Brain microvascular endothelial cell (primary cell): ENCODE measurements at regions not wholly inside any gene's neighbourhood (a gene's known extent, or its start where the extent isn't known, plus 50 kb on each side); places are given as distances from the start of the nearest gene placed in this dataset.

Experiments
- DNase-seq: peaks from one replicate; pipeline ENCODE4 v3.0.0-alpha.2; 2020
- H3K27ac ChIP-seq: fragments of 250-450 bp; sonication (Bioruptor Pico); 2 replicates; pipeline ENCODE4 v1.5.1; 2020; ENCODE audit warnings: mild to moderate bottlenecking, moderate library complexity
- H3K27me3 ChIP-seq: fragments of 250-450 bp; sonication (Bioruptor Pico); replicated peaks from 2 replicates; pipeline ENCODE4 v1.5.1; 2020; ENCODE audit warnings: mild to moderate bottlenecking
- H3K36me3 ChIP-seq: fragments of 250-450 bp; sonication (Bioruptor Pico); replicated peaks from 2 replicates; pipeline ENCODE4 v1.5.1; 2020; ENCODE audit warnings: mild to moderate bottlenecking
- H3K4me3 ChIP-seq: 2 replicates; pipeline ENCODE4 v1.5.1; 2011; ENCODE audit warnings: low read depth, mild to moderate bottlenecking, control low read depth, low read length, moderate library complexity
- CTCF ChIP-seq: IDR thresholded peaks from 2 replicates; pipeline ENCODE4 v1.5.1; 2011; ENCODE audit warnings: low read depth, mild to moderate bottlenecking, moderate library complexity, low read length, control low read depth, inconsistent platforms; ENCODE audit errors: missing control alignments
- in situ Hi-C: cut with HindIII; loops from 2 replicates; pipeline ENCODE4 v1.10.0; 2017; ENCODE audit warnings: low sequenced_read_pairs, low pct_ligation_motif_present

DNA sequence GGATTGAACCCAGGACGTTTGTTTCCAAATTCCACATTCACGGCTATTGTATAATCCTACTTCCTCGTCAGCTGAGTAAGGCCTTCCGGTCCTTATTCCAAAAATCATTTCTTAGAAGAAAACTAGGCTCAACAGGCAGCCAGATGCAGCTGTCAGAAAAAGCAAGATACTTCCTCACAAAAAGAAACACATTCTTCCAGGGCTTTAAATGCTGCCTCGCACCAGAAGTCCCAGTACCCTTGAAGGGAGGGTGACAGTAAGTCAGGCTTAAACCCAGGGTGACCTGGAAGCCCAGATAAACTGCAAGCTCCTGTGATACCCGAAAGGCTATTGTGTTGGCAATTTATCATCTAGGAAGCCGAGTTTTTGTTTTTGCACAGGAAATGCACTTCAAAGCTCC lies 414.0 kb downstream of the NFIB start:
- Histone ChIP-seq H3K27me3 (no peaks in the 10 kb centered on the region), H3K36me3 (no peaks in the 10 kb centered on the region), H3K4me3 (no peak overlapping the region), H3K27ac (no peak overlapping the region)
- no peak for TF ChIP-seq CTCF
- in situ Hi-C loops: no loop called here
- no peak for DNase-seq

DNA sequence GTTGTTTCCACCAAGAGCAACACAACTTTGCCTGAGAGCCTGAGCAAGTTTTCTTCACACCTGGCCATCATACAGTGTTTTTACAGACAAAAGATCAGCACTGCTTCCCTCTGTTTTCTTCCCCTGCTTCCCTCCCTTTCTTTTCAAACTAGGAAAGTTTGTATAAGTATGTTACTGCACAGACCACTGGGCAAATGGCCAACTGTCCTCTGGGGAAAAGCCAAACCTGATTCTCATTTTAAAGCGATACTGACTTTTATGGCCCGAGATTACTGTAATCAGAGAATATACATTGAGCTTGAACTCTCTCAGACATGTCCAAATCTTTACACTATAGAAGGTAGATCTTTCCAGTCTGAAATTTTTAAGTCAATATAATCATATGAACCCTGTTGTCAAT lies 415.0 kb downstream of the NFIB start:
- Histone ChIP-seq H3K4me3 (no peak overlapping the region), H3K27ac (no peak overlapping the region), H3K27me3 (no peaks in the 10 kb centered on the region), H3K36me3 (no peaks in the 10 kb centered on the region)
- in situ Hi-C loops: no loop called here
- no peak for TF ChIP-seq CTCF
- DNase-seq: no peak

GRCh38 chr9:13896922-13897835 lies 416.8 kb downstream of the NFIB start:
- Histone ChIP-seq H3K27me3 (no peaks in the 10 kb centered on the region), H3K27ac (no peak overlapping the region), H3K36me3 (no peaks in the 10 kb centered on the region), H3K4me3 (no peak overlapping the region)
- no peak for TF ChIP-seq CTCF
- in situ Hi-C loops: no loop called here
- DNase-seq: no peak

- Histone ChIP-seq H3K27ac (no peak overlapping the region), H3K27me3 (no peaks in the 10 kb centered on the region), H3K4me3 (no peak overlapping the region), H3K36me3 (no peaks in the 10 kb centered on the region)
- no peak for DNase-seq
- no peak for TF ChIP-seq CTCF
- in situ Hi-C loops: no loop called here
These were observed 417.9 kb downstream of the NFIB start for GRCh38 chr9:13896047-13896446.

- TF ChIP-seq CTCF: no peak
- Histone ChIP-seq H3K4me3 (no peak overlapping the region), H3K27me3 (no peaks in the 10 kb centered on the region), H3K36me3 (no peaks in the 10 kb centered on the region), H3K27ac (no peak overlapping the region)
- in situ Hi-C loops: no loop called here
- DNase-seq: no peak
These were observed 428.7 kb downstream of the NFIB start for GRCh38 chr9:13885258-13885657.

- Histone ChIP-seq H3K27me3 (no peaks in the 10 kb centered on the region), H3K36me3 (no peaks in the 10 kb centered on the region), H3K27ac (no peak overlapping the region), H3K4me3 (no peak overlapping the region)
- in situ Hi-C loops: no loop called here
- no peak for DNase-seq
- TF ChIP-seq CTCF: no peak
These were observed 434.0 kb downstream of the NFIB start for GRCh38 chr9:13879981-13880380.
